Brain microvascular endothelial cell (primary cell): ENCODE measurements at regions not wholly inside any gene's neighbourhood (a gene's known extent, or its start where the extent isn't known, plus 50 kb on each side); places are given as distances from the start of the nearest gene placed in this dataset.

Experiments
- DNase-seq: peaks from one replicate; pipeline ENCODE4 v3.0.0-alpha.2; 2020
- H3K27ac ChIP-seq: fragments of 250-450 bp; sonication (Bioruptor Pico); 2 replicates; pipeline ENCODE4 v1.5.1; 2020; ENCODE audit warnings: mild to moderate bottlenecking, moderate library complexity
- H3K27me3 ChIP-seq: fragments of 250-450 bp; sonication (Bioruptor Pico); replicated peaks from 2 replicates; pipeline ENCODE4 v1.5.1; 2020; ENCODE audit warnings: mild to moderate bottlenecking
- H3K36me3 ChIP-seq: fragments of 250-450 bp; sonication (Bioruptor Pico); replicated peaks from 2 replicates; pipeline ENCODE4 v1.5.1; 2020; ENCODE audit warnings: mild to moderate bottlenecking
- H3K4me3 ChIP-seq: 2 replicates; pipeline ENCODE4 v1.5.1; 2011; ENCODE audit warnings: low read depth, mild to moderate bottlenecking, control low read depth, low read length, moderate library complexity
- CTCF ChIP-seq: IDR thresholded peaks from 2 replicates; pipeline ENCODE4 v1.5.1; 2011; ENCODE audit warnings: low read depth, mild to moderate bottlenecking, moderate library complexity, low read length, control low read depth, inconsistent platforms; ENCODE audit errors: missing control alignments
- in situ Hi-C: cut with HindIII; loops from 2 replicates; pipeline ENCODE4 v1.10.0; 2017; ENCODE audit warnings: low sequenced_read_pairs, low pct_ligation_motif_present

DNA sequence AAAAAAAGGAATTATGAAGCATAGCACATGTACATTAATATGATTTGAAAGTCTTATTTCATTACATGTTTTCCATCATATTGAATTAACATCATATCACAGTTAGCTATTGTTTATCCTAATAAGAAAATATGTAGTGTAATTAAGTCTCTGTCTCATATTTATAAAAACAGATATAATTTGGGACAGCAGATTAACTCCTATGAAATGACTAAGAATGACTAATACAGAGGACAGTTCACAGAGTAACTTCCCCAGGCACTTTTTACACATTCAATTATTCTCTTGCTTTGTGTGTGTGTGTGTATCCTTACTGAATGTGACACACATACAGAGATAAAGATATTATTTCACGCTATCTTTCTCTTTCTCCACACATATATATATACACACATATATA, 2400.9 kb upstream of the C9orf72 start:
- Histone ChIP-seq H3K27me3 (no peaks in the 10 kb centered on the region), H3K27ac (no peak overlapping the region), H3K36me3 (no peaks in the 10 kb centered on the region), H3K4me3 (no peak overlapping the region)
- no peak for TF ChIP-seq CTCF
- no peak for DNase-seq
- in situ Hi-C loops, result no loop called here

DNA sequence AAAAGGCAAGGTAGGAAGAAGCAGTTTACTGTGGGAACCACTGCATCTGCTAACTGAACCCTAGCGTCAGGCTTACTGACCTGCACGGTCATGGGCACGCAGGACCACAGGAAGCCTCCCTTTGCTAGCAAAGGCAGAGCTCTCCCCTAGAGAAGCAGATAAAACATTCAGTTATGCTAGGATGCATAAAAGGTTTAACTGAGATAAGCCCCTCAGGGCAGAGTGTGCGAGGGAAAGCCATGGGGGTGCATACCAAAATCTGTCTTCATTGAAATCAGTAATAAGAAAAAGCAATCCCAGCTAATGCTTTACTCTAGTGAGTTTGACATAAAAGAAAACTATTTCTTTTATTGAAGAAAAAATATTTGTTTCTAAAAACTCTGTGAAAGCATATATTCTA, 2403.7 kb upstream of the C9orf72 start:
- Histone ChIP-seq H3K36me3 (no peaks in the 10 kb centered on the region), H3K27me3 (no peaks in the 10 kb centered on the region), H3K4me3 (no peak overlapping the region), H3K27ac (no peak overlapping the region)
- DNase-seq, result no peak
- in situ Hi-C loops, result no loop called here
- no peak for TF ChIP-seq CTCF

DNA sequence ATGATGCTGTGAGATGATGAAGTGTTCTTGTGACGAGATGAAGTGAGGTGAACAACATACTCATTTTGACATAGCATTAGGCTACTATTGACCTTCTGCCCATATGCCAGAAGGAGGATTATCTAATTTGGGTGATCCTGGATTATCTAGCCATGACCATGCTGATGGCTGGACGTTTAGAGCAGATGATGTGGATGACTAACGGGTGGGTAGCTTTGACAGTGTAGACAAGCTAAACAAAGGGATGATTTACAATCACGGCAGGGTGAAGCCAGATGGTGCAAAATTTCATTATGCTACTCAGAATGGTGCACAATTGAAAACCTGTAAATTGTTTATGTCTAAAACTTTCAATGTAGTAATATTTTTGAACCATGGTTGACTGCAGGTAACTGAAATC, 2403.4 kb upstream of the ACO1 start:
- H3K27me3 ChIP-seq, result no peaks in the 10 kb centered on the region
- no peak for DNase-seq
- TF ChIP-seq CTCF, result no peak
- no peak overlapping the region for H3K27ac ChIP-seq
- in situ Hi-C loops, result no loop called here
- no peaks in the 10 kb centered on the region for H3K36me3 ChIP-seq
- no peak overlapping the region for H3K4me3 ChIP-seq

DNA sequence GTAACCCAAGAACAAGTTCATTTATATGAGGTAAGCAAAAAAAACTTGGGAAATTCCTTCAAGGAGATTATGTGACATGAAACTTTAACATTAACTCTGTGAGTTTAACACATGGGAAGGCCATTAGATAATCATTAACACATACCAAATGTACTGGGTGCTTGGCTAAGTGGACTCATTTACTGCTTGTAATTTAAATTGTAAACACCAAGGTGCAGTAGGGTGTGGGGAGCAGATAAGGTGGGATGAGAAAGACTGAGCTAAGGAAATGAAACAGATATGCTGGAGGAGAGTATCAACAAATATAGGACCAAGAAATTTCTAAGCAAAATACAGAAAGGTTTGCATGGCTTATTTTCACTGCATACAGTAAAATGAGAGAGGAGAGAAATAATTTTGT, 2384.8 kb upstream of the ACO1 start:
- no peak for TF ChIP-seq CTCF
- H3K27ac ChIP-seq, result no peak overlapping the region
- H3K4me3 ChIP-seq, result no peak overlapping the region
- H3K36me3 ChIP-seq, result no peaks in the 10 kb centered on the region
- H3K27me3 ChIP-seq, result no peaks in the 10 kb centered on the region
- no peak for DNase-seq
- in situ Hi-C loops, result no loop called here

GRCh38 chr9:30010691-30011090, 2373.8 kb upstream of the ACO1 start:
- in situ Hi-C loops, result no loop called here
- Histone ChIP-seq H3K36me3 (no peaks in the 10 kb centered on the region), H3K4me3 (no peak overlapping the region), H3K27ac (no peak overlapping the region), H3K27me3 (no peaks in the 10 kb centered on the region)
- no peak for TF ChIP-seq CTCF
- no peak for DNase-seq

DNA sequence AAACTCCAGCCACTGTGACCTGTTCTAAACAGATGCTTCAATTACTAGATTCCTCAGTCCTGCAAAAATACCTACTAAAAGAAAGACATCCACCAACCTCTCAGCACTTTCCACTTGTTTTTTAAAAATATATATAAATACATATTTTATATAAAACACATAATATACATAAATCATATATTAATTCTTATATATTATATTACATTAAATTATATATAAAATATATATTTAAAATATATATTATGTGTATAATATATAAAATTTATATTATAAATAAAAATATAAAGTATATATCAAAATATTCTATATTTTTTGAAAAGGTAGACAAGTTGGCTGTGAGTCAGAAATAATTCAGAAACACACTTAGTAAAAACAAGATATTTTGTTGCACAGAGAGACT, 2371.8 kb upstream of the ACO1 start:
- in situ Hi-C loops, result no loop called here
- Histone ChIP-seq H3K27me3 (no peaks in the 10 kb centered on the region), H3K4me3 (no peak overlapping the region), H3K36me3 (no peaks in the 10 kb centered on the region), H3K27ac (no peak overlapping the region)
- DNase-seq, result no peak
- TF ChIP-seq CTCF, result no peak
